IPS-20b (cell line): ENCODE measurements at regions not wholly inside any gene's neighbourhood (a gene's known extent, or its start where the extent isn't known, plus 50 kb on each side); places are given as distances from the start of the nearest gene placed in this dataset.
"Not testable (repeated sequence)": the region's sequence is repeated elsewhere in the genome, so short reads cannot be mapped to it uniquely, and the experiment has no call there.

Experiments
- H3K27ac ChIP-seq: one replicate; pipeline ENCODE4 v1.5.1; 2013; ENCODE audit warnings: low read length
- H3K27me3 ChIP-seq: 2 replicates; pipeline ENCODE4 v1.6.1; 2013; ENCODE audit warnings: mild to moderate bottlenecking, low read length, inconsistent platforms; ENCODE audit not compliant: insufficient read depth
- H3K36me3 ChIP-seq: 2 replicates; pipeline ENCODE4 v1.6.1; 2013; ENCODE audit warnings: low read depth, mild to moderate bottlenecking, inconsistent platforms, low read length, moderate library complexity; ENCODE audit not compliant: insufficient read depth
- H3K4me1 ChIP-seq: 2 replicates; pipeline ENCODE4 v1.6.1; 2013; ENCODE audit warnings: mild to moderate bottlenecking, control low read depth, inconsistent platforms, low read length, moderate library complexity; ENCODE audit not compliant: insufficient read depth
- H3K4me3 ChIP-seq: 2 replicates; pipeline ENCODE4 v1.5.1; 2013; ENCODE audit warnings: mild to moderate bottlenecking, low read length, inconsistent platforms
- H3K9ac ChIP-seq: 2 replicates; pipeline ENCODE4 v1.6.1; 2013; ENCODE audit warnings: low read depth, mild to moderate bottlenecking, inconsistent platforms, low read length, moderate library complexity
- H3K9me3 ChIP-seq: 2 replicates; pipeline ENCODE4 v1.6.1; 2013; ENCODE audit warnings: mild to moderate bottlenecking, low read depth, low read length, inconsistent platforms; ENCODE audit not compliant: insufficient read depth

DNA sequence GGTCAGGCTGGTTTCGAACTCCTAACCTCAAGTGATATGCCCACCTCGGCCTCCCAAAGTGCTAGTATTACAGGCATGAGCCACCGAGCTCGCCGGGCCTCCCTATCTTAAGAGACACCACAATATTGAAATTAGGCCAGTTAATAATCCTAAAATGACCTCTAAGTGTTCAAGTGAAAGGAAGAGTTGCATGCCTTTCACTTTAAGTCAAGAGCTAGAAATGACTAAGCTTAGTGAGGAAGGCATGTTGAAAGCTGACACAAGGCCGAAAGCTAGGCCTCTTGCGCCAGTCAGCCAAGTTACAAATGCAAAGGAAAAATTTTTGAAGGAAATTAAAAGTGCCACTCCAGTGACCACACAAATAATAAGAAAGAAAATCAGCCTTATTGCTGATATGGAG lies 144.5 kb upstream of the FNDC3A start:
- H3K9ac ChIP-seq = no peak overlapping the region
- H3K4me3 ChIP-seq = no peak overlapping the region
- H3K9me3 ChIP-seq = peaks cover 25% of the 10 kb centered on the region
- H3K27ac ChIP-seq = no peak overlapping the region
- H3K27me3 ChIP-seq = no peaks in the 10 kb centered on the region
- H3K4me1 ChIP-seq = peaks cover 16% of the 10 kb centered on the region
- no peaks in the 10 kb centered on the region for H3K36me3 ChIP-seq

DNA sequence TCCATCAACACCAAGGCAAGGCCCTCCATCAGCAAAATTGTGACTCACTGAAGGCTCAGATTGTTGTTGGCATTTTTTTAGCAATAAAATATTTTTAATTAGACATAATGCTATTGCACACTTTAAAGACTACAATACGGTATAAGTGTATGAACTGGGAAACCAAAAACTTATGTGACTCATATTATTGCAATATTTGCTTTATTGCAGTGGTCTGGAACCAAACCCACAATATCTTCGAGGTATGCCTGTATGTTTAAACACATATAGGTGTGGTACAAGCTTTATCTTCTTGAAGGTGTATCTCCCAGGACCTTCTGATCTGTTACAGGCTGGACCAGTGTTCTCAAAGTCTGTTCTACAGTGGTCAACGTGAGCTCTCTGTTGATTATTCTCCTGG lies 142.3 kb upstream of the FNDC3A start:
- Histone ChIP-seq H3K27ac (no peak overlapping the region), H3K4me3 (no peak overlapping the region)

DNA sequence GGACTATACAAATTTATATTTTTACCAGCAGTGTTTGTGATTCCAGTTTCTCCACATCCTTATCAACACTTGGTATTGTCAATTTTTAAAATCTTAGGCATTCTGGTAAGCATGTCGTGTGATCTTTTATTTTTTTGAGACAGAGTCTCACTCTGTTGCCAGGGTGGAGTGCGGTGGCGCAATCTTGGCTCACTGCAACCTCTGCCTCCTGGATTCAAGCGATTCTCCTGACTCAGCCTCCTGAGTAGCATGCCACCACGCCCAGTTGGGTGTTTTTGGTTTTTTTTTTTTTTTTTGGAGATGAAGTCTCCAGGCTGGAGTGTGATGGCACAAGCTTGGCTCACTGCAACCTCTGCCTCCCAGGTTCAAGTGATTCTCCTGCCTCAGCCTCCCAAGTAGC lies 140.4 kb upstream of the FNDC3A start:
- H3K9ac ChIP-seq, H3K4me3 ChIP-seq, H3K9me3 ChIP-seq, H3K4me1 ChIP-seq, H3K36me3 ChIP-seq, H3K27me3 ChIP-seq, H3K27ac ChIP-seq: not testable (repeated sequence)

More for the DNA sequence above, 142.3 kb upstream of the FNDC3A start:
- peaks cover 15% of the 10 kb centered on the region; the same call in 1 of the 2 replicates for H3K4me1 ChIP-seq
- H3K9ac ChIP-seq = no peak overlapping the region
- H3K27me3 ChIP-seq = no peaks in the 10 kb centered on the region
- H3K36me3 ChIP-seq = no peaks in the 10 kb centered on the region
- H3K9me3 ChIP-seq = peaks cover 9% of the 10 kb centered on the region; the same call in 1 of the 2 replicates

DNA sequence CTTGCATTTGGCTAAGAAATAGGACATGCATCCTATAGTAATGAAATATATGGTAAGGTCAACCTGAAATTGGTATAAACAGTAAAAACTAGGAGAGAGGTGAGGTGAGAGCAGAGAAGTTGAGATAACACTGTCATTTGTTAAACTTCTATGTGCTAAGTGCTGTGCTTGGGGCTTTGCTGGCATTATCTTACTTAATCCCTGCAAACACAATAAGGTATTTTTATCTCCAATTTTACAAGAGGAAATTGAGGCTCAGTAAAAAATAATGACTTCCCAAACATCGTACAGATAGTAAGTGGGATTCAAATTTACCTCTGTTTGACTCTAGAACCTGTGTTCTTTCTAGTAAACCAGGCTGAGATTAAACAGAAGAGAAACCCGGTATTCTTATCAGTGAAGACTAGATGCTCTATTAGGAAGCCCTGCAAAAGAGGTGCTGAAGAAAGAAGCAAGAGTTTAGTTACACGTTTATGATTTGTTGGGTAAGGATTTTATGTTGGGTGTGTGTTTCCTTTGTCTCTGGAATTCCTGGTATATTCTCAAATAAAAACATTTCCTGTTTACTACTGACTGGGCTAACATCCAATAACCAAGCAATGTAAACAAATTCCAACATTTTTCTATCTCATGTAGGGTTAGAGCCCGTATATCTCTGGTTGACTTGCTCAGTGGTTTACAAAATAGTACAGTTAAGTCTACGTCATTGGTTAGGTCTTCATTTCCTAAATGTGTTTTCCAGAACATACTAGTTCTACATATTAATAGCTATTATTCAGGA lies 137.3 kb upstream of the FNDC3A start:
- no peak overlapping the region for H3K27ac ChIP-seq
- H3K27me3 ChIP-seq = no peaks in the 10 kb centered on the region
- H3K9ac ChIP-seq = no peak overlapping the region
- no peak overlapping the region for H3K4me3 ChIP-seq
- peaks cover 6% of the 10 kb centered on the region; the same call in 1 of the 2 replicates for H3K4me1 ChIP-seq
- peaks cover 9% of the 10 kb centered on the region; the same call in 1 of the 2 replicates for H3K9me3 ChIP-seq
- no peaks in the 10 kb centered on the region for H3K36me3 ChIP-seq

DNA sequence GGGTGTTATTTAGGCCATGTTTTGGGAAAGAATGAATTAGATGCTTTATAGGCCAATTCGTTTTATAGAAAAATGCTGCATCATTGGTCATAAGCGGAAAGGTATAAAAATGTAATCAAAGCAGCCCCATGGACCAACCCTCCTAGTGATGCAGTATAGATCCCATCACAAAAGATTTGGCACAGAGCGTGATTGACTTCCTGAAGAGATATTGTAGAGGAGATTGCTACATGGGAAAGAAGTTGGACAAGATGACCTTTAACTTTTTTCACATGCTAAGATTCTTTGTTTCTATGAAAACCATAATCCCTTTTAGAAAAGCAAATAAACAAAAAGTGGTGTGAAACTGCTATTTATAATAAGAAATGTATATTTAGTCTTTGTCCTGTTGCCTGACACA lies 136.5 kb upstream of the FNDC3A start:
- no peaks in the 10 kb centered on the region for H3K36me3 ChIP-seq
- no peak overlapping the region for H3K4me3 ChIP-seq
- no peak overlapping the region for H3K27ac ChIP-seq
- H3K9me3 ChIP-seq = peaks cover 6% of the 10 kb centered on the region; the same call in 1 of the 2 replicates
- H3K9ac ChIP-seq = no peak overlapping the region
- peaks cover 6% of the 10 kb centered on the region; the same call in 1 of the 2 replicates for H3K4me1 ChIP-seq
- no peaks in the 10 kb centered on the region for H3K27me3 ChIP-seq

DNA sequence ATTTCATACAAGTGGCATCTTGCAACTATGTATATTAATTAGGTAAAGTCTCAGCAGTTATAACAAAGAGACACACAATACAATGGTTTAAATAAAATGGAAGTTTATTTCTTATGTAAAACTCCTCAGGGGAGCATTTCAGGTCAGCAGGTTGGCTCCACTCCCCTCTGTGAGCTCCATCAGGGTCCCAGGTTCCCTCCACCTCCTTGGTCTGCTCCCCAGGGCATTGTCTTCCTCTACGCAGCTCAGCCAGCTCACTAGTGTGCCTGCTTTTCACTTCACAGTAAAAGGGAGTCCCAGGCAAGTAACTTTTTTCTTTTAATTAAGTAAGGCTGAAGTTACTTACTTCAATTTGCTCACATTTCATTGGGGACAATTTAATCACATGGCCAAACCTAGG lies 135.3 kb upstream of the FNDC3A start:
- Histone ChIP-seq H3K9me3 (0 out of 2 replicates have a peak, but pooled peaks cover under 1% of the 10 kb centered on the region), H3K36me3 (no peaks in the 10 kb centered on the region), H3K27me3 (no peaks in the 10 kb centered on the region), H3K9ac (no peak overlapping the region), H3K4me1 (peaks cover 6% of the 10 kb centered on the region; the same call in 1 of the 2 replicates), H3K4me3 (no peak overlapping the region), H3K27ac (no peak overlapping the region)

DNA sequence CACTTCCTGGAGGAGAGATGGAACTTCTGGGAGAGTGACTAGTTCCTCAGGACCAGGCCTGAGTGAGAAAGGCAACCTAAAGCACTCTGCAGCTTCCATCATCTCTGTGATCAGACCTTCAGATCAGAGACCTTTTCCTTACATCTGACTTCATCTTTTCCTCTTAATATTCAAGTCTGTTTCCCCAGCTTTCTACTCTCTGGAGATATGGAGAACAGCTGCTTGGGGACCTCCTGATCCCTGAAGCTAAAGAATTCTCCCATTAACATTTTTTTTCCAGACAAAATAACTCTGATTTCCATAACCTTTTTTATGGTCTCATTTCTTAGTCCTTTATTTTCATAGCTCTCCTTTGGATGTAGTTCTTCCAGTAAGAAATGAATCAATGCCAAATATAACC lies 133.4 kb upstream of the FNDC3A start:
- Histone ChIP-seq H3K4me3 (no peak overlapping the region), H3K4me1 (peaks cover 6% of the 10 kb centered on the region; the same call in 1 of the 2 replicates)

DNA sequence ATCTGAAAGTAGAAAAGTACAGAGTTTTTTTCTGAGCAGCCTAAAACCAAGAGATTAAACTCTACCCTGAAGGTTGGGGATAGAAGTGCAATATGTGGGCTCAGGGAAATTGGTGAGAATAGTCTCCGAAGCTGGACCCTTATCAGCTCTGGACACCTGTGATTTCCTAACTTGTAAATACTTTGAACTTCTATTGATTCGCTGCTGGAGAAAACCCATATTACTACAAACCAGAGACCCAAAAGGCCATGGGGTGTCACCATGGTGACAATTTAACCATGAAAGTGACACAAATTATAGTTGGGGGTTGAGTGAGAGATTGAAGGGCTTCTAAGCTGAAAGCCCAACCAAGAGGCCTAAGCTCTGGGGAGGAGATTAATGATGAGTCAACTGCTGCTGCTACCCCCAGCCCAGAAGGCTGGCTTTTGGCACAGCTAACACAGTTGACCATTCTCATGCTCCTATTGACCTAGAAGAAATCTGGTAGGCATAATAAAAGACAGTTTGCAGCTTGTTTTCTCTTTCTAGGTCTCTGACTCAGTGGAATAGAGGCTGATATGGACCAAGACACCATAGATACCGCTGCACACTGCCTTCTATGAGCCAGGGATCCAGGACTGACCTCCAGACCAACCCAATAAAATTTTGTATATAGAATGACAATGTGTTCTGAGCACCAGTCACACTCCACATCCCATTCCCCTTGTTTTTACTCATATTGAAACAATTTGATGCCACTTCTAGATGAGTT lies 131.9 kb upstream of the FNDC3A start:
- Histone ChIP-seq H3K4me3 (no peak overlapping the region), H3K4me1 (peaks cover 6% of the 10 kb centered on the region; the same call in 1 of the 2 replicates), H3K27ac (no peak overlapping the region), H3K9ac (no peak overlapping the region), H3K36me3 (no peaks in the 10 kb centered on the region), H3K27me3 (no peaks in the 10 kb centered on the region), H3K9me3 (no peaks in the 10 kb centered on the region)

More for the DNA sequence above, 133.4 kb upstream of the FNDC3A start:
- Histone ChIP-seq H3K27me3 (no peaks in the 10 kb centered on the region), H3K9me3 (no peaks in the 10 kb centered on the region), H3K36me3 (no peaks in the 10 kb centered on the region), H3K9ac (no peak overlapping the region), H3K27ac (no peak overlapping the region)

DNA sequence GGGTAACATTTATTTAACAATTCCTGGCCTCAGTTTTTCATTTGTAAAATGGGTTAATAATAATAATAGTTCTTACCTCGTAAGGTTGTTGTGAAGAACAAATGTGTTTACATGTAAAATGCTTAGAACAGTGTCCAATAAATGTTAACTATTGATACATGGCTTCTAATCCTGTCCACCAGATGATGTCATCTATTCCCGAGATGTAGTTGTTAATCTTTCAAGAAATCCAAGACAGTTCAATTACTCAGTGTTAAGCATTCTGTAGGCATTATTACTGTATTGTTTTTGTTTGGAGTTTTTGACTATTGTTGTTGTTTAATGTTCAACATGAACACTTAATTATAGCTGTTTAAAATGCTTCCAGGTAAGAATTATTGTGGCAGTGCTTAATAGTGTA lies 131.0 kb upstream of the FNDC3A start:
- peaks cover 4% of the 10 kb centered on the region; the same call in 1 of the 2 replicates for H3K4me1 ChIP-seq
- no peak overlapping the region for H3K27ac ChIP-seq

DNA sequence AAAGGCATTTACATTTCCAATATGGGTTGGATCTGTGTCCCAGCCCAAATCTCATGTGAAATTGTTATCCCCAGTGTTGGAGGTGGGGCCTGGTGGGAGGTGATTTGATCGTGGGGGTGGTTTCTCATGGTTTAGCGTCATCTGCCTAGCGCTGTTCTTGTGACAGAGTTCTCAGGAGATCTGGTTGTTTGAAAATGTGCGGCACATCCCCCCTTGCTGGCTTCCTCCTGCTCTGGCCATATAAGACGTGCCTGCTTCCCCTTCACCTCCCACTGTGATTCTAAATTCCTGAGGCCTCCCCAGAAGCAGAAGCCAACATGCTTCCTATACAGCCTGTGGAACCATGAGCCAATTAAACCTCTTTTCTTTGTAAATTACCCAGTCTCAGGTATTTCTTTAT lies 126.2 kb upstream of the FNDC3A start:
- Histone ChIP-seq H3K9me3 (peaks cover 4% of the 10 kb centered on the region; the same call in 1 of the 2 replicates), H3K4me3 (no peak overlapping the region), H3K4me1 (peaks cover 7% of the 10 kb centered on the region; the same call in 1 of the 2 replicates), H3K36me3 (no peaks in the 10 kb centered on the region), H3K9ac (no peak overlapping the region), H3K27me3 (no peaks in the 10 kb centered on the region), H3K27ac (no peak overlapping the region)

More for the DNA sequence above, 131.0 kb upstream of the FNDC3A start:
- Histone ChIP-seq H3K9me3 (peaks cover 4% of the 10 kb centered on the region; the same call in 1 of the 2 replicates), H3K9ac (no peak overlapping the region), H3K36me3 (no peaks in the 10 kb centered on the region), H3K27me3 (no peaks in the 10 kb centered on the region), H3K4me3 (no peak overlapping the region)

DNA sequence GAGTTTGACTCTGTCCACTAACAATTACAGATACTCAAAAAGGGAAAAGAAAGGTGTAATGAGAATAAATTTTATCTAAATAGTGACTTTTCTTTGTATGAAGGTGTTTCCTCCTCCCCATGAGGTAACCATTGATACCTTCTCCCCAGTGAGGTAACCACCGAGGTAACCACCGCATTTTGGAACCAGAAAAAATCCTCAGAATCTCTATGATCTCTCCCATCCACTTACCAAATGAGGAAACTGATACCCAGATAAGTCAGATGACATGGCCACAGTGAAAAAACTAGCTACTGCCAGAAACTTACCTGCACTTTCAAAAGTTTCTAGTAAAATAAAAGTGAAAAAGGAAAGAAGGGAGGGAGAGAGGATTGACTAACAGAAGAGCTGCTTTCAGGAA lies 124.0 kb upstream of the FNDC3A start:
- Histone ChIP-seq H3K27ac (no peak overlapping the region), H3K27me3 (no peaks in the 10 kb centered on the region), H3K9ac (no peak overlapping the region), H3K4me3 (no peak overlapping the region), H3K4me1 (peaks cover 7% of the 10 kb centered on the region; the same call in 1 of the 2 replicates), H3K36me3 (no peaks in the 10 kb centered on the region), H3K9me3 (peaks cover 4% of the 10 kb centered on the region; the same call in 1 of the 2 replicates)
